Colonic mucosa (tissue), 4 donors: ENCODE measurements at regions not wholly inside any gene's neighbourhood (a gene's known extent, or its start where the extent isn't known, plus 50 kb on each side); places are given as distances from the start of the nearest gene placed in this dataset.
"Not testable (repeated sequence)": the region's sequence is repeated elsewhere in the genome, so short reads cannot be mapped to it uniquely, and the experiment has no call there.

Experiments used
- DNase-seq: peaks from one replicate; pipeline ENCODE4 v3.0.0-alpha.2; 2020
- H3K27ac ChIP-seq: fragments of 200-600 bp; one replicate; pipeline ENCODE4 v1.8.0; 2021
- H3K27me3 ChIP-seq: fragments of 200-600 bp; one replicate; pipeline ENCODE4 v1.8.0; 2021
- H3K36me3 ChIP-seq: fragments of 200-600 bp; one replicate; pipeline ENCODE4 v1.8.0; 2021
- H3K4me1 ChIP-seq: fragments of 200-600 bp; one replicate; pipeline ENCODE4 v1.8.0; 2021; ENCODE audit warnings: mild to moderate bottlenecking
- H3K4me3 ChIP-seq: fragments of 200-600 bp; one replicate; pipeline ENCODE4 v1.8.0; 2021
- H3K9ac ChIP-seq, 2 donors: one replicate each; pipeline ENCODE4 v1.7.0; 2013; ENCODE audit warnings: control low read depth in 2 of 2, low read depth in 2 of 2, low read length in 2 of 2
- H3K9me3 ChIP-seq: fragments of 200-600 bp; one replicate; pipeline ENCODE4 v1.8.0; 2021
- CTCF ChIP-seq: fragments of 200-600 bp; IDR thresholded peaks from one replicate; pipeline ENCODE4 v1.8.0; 2022; ENCODE audit warnings: antibody characterized with exemption, mild to moderate bottlenecking
- intact Hi-C: fragments of 100-400 bp; cut with DNase I; formaldehyde crosslinking; loops from one replicate; pipeline ENCODE4 v1.14.1; 2022
- donor health status: healthy.
- donor health status: DM: no; HTN: no; CAD: no.
- donor health status: DM: no; HTN: no; CAD: no.

GRCh38 chr21:28588997-28589396 lies 403.7 kb downstream of the LTN1 start:
- H3K4me3 ChIP-seq = no peak overlapping the region
- H3K9ac ChIP-seq = no peak overlapping the region
- no peak for TF ChIP-seq CTCF
- no peak overlapping the region for H3K27ac ChIP-seq
- H3K36me3 ChIP-seq = no peaks in the 10 kb centered on the region
- H3K9me3 ChIP-seq = no peaks in the 10 kb centered on the region
- intact Hi-C loops = no loop called here
- no peak for DNase-seq
- no peaks in the 10 kb centered on the region for H3K4me1 ChIP-seq
- H3K27me3 ChIP-seq = no peaks in the 10 kb centered on the region

GRCh38 chr21:28587748-28588147 lies 404.9 kb downstream of the LTN1 start:
- Histone ChIP-seq H3K4me1 (no peaks in the 10 kb centered on the region), H3K9me3 (no peaks in the 10 kb centered on the region), H3K4me3 (no peak overlapping the region), H3K27me3 (no peaks in the 10 kb centered on the region), H3K9ac (no peak overlapping the region), H3K36me3 (no peaks in the 10 kb centered on the region), H3K27ac (no peak overlapping the region)
- no peak for DNase-seq
- intact Hi-C loops = no loop called here
- TF ChIP-seq CTCF = no peak

- Histone ChIP-seq H3K9me3 (no peaks in the 10 kb centered on the region), H3K36me3 (no peaks in the 10 kb centered on the region), H3K27me3 (no peaks in the 10 kb centered on the region), H3K4me1 (no peaks in the 10 kb centered on the region), H3K27ac (no peak overlapping the region), H3K9ac (no peak overlapping the region), H3K4me3 (no peak overlapping the region)
- no peak for TF ChIP-seq CTCF
- intact Hi-C loops = no loop called here
- DNase-seq = no peak
These were observed 410.7 kb downstream of the LTN1 start for GRCh38 chr21:28581976-28582375.

- DNase-seq, H3K9me3 ChIP-seq, H3K9ac ChIP-seq, H3K27me3 ChIP-seq, intact Hi-C loops, H3K27ac ChIP-seq, H3K4me3 ChIP-seq, H3K4me1 ChIP-seq, H3K36me3 ChIP-seq: not testable (repeated sequence)
These were observed 411.4 kb downstream of the LTN1 start for GRCh38 chr21:28581311-28581731.

- Histone ChIP-seq H3K9me3 (no peaks in the 10 kb centered on the region), H3K9ac (no peak overlapping the region), H3K27me3 (no peaks in the 10 kb centered on the region), H3K4me3 (no peak overlapping the region), H3K27ac (no peak overlapping the region), H3K36me3 (no peaks in the 10 kb centered on the region), H3K4me1 (no peaks in the 10 kb centered on the region)
- no peak for DNase-seq
- no peak for TF ChIP-seq CTCF
- intact Hi-C loops = no loop called here
These were observed 412.1 kb downstream of the LTN1 start for GRCh38 chr21:28580585-28580984.

- H3K36me3 ChIP-seq = no peaks in the 10 kb centered on the region
- DNase-seq = no peak
- H3K4me3 ChIP-seq = no peak overlapping the region
- H3K27me3 ChIP-seq = no peaks in the 10 kb centered on the region
- H3K27ac ChIP-seq = no peak overlapping the region
- no peak overlapping the region for H3K9ac ChIP-seq
- no peaks in the 10 kb centered on the region for H3K9me3 ChIP-seq
- intact Hi-C loops = no loop called here
- TF ChIP-seq CTCF = no peak
- H3K4me1 ChIP-seq = no peaks in the 10 kb centered on the region
These were observed 412.6 kb downstream of the LTN1 start for GRCh38 chr21:28579986-28580550.
